Natural killer cell (primary cell): ENCODE measurements at regions not wholly inside any gene's neighbourhood (a gene's known extent, or its start where the extent isn't known, plus 50 kb on each side); places are given as distances from the start of the nearest gene placed in this dataset.

Source experiments
- ATAC-seq, 3 donors: fragments of 150-1000 bp in 2 of 3; fragments of 200-7000 bp in 1 of 3; cut with Tn5 transposase; 1 replicate in 1 of 3; 2 replicates in 2 of 3; pipeline ENCODE4 v1.10.0; 2021; ENCODE audit warnings: mild to moderate bottlenecking in 2 of 3, moderate library complexity in 2 of 3
- DNase-seq, 2 donors: peaks; one replicate each; pipeline versions ENCODE4 v3.0.0 to v3.0.0-alpha.2; 2013 to 2021; ENCODE audit warnings: mixed read lengths in 1 of 2
- H3K27ac ChIP-seq: one replicate; pipeline ENCODE4 v1.5.1; 2013; ENCODE audit warnings: mild to moderate bottlenecking, low read length
- H3K27me3 ChIP-seq: one replicate; pipeline ENCODE4 v1.6.1; 2013; ENCODE audit warnings: low read length; ENCODE audit not compliant: control insufficient read depth, insufficient read depth
- H3K36me3 ChIP-seq: one replicate; pipeline ENCODE4 v1.6.1; 2013; ENCODE audit warnings: low read length; ENCODE audit not compliant: control insufficient read depth, insufficient read depth
- H3K4me1 ChIP-seq: one replicate; pipeline ENCODE4 v1.6.1; 2013; ENCODE audit warnings: low read length; ENCODE audit not compliant: control insufficient read depth, insufficient read depth
- H3K4me3 ChIP-seq: one replicate; pipeline ENCODE4 v1.5.1; 2013; ENCODE audit warnings: low read length
- H3K9me3 ChIP-seq: one replicate; pipeline ENCODE4 v1.6.1; 2013; ENCODE audit warnings: low read length; ENCODE audit not compliant: control insufficient read depth, insufficient read depth
- H3K27ac Mint-ChIP-seq, 2 donors: one replicate each; pipeline ENCODE4 v1.8.0; 2022; ENCODE audit warnings: mild to moderate bottlenecking in 2 of 2, mixed read lengths in 2 of 2, moderate library complexity in 1 of 2
- H3K27me3 Mint-ChIP-seq, 2 donors: one replicate each; pipeline ENCODE4 v1.8.0; 2022; ENCODE audit warnings: low read depth in 2 of 2, mixed read lengths in 2 of 2
- H3K36me3 Mint-ChIP-seq: one replicate; pipeline ENCODE4 v1.8.0; 2022; ENCODE audit warnings: mixed read lengths
- H3K4me1 Mint-ChIP-seq, 2 donors: one replicate each; pipeline ENCODE4 v1.8.0; 2022; ENCODE audit warnings: mixed read lengths in 2 of 2
- H3K4me3 Mint-ChIP-seq: one replicate; pipeline ENCODE4 v1.8.0; 2022; ENCODE audit warnings: mild to moderate bottlenecking, moderate library complexity, mixed read lengths
- H3K9me3 Mint-ChIP-seq, 2 donors: one replicate each; pipeline ENCODE4 v1.8.0; 2022; ENCODE audit warnings: mixed read lengths in 2 of 2
- WGBS: methylation state at CpG from one replicate; pipeline ENCODE4 v1.1.7; 2013; ENCODE audit warnings: missing lambda C conversion rate; ENCODE audit not compliant: insufficient coverage; 5-methylcytosine and 5-hydroxymethylcytosine counted together
- intact Hi-C: fragments of 100-400 bp; cut with micrococcal nuclease; formaldehyde crosslinking; loops from one replicate; pipeline ENCODE4 v1.14.2; 2022
- TF ChIP-seq, protein P1 (sequence below): fragments of 200-600 bp; IDR thresholded peaks from one replicate; pipeline ENCODE4 v1.8.0; 2022; ENCODE audit warnings: antibody characterized with exemption

GRCh38 chr2:6218926-6219325 lies 526.7 kb downstream of the SOX11 start:
- DNase-seq (no peak), ATAC-seq (no peak)
- 72% methylated on average over 4 of the region's 4 CpGs for WGBS
- Mint-ChIP-seq H3K36me3 (no peaks in the 10 kb centered on the region), H3K4me3 (no peak overlapping the region), H3K4me1 (no peaks in the 10 kb centered on the region), H3K27me3 (no peaks in the 10 kb centered on the region), H3K9me3 (peaks cover 5 to 7% of the 10 kb centered on the region in 2 donors), H3K27ac (no peak overlapping the region)
- intact Hi-C loops: no loop called here
- no peaks in the 10 kb centered on the region for H3K36me3 ChIP-seq
- no peak overlapping the region for H3K4me3 ChIP-seq
- no peak overlapping the region for H3K27ac ChIP-seq
- no peaks in the 10 kb centered on the region for H3K27me3 ChIP-seq
- no peaks in the 10 kb centered on the region for H3K4me1 ChIP-seq
- TF ChIP-seq, protein P1, sequence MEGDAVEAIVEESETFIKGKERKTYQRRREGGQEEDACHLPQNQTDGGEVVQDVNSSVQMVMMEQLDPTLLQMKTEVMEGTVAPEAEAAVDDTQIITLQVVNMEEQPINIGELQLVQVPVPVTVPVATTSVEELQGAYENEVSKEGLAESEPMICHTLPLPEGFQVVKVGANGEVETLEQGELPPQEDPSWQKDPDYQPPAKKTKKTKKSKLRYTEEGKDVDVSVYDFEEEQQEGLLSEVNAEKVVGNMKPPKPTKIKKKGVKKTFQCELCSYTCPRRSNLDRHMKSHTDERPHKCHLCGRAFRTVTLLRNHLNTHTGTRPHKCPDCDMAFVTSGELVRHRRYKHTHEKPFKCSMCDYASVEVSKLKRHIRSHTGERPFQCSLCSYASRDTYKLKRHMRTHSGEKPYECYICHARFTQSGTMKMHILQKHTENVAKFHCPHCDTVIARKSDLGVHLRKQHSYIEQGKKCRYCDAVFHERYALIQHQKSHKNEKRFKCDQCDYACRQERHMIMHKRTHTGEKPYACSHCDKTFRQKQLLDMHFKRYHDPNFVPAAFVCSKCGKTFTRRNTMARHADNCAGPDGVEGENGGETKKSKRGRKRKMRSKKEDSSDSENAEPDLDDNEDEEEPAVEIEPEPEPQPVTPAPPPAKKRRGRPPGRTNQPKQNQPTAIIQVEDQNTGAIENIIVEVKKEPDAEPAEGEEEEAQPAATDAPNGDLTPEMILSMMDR: no peak
- H3K9me3 ChIP-seq: no peaks in the 10 kb centered on the region

DNA sequence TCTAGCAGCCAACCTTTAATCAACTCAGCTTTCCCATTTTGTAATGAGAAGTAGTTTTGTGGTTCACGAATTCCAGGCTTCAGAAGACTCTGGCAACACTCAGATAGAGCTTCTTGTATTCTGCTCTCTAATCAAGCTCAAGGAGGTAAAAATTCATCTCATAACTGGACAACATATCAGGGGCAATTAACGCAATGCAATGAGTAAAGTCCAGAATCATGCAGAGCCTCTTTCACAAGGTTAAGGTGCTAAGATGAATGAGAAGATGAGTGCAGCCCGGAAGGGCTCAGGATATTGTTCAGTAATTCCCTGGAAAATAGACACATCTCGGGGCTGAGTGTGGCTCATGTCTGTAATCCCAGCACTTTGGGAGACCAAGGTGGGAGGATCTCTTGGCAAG lies 527.7 kb downstream of the SOX11 start:
- no peaks in the 10 kb centered on the region for H3K27me3 Mint-ChIP-seq
- H3K27me3 ChIP-seq: no peaks in the 10 kb centered on the region
- H3K4me3 Mint-ChIP-seq: no peak overlapping the region
- intact Hi-C loops: no loop called here
- no peak overlapping the region for H3K27ac Mint-ChIP-seq
- H3K4me1 Mint-ChIP-seq: no peaks in the 10 kb centered on the region
- H3K9me3 ChIP-seq: no peaks in the 10 kb centered on the region
- ATAC-seq: no peak
- TF ChIP-seq, protein P1: no peak
- peaks cover 7 to 8% of the 10 kb centered on the region in 2 donors for H3K9me3 Mint-ChIP-seq
- 91% methylated on average over 4 of the region's 4 CpGs for WGBS
- H3K36me3 ChIP-seq: no peaks in the 10 kb centered on the region
- H3K4me3 ChIP-seq: no peak overlapping the region
- no peaks in the 10 kb centered on the region for H3K36me3 Mint-ChIP-seq
- H3K27ac ChIP-seq: no peak overlapping the region
- no peaks in the 10 kb centered on the region for H3K4me1 ChIP-seq
- DNase-seq: no peak

DNA sequence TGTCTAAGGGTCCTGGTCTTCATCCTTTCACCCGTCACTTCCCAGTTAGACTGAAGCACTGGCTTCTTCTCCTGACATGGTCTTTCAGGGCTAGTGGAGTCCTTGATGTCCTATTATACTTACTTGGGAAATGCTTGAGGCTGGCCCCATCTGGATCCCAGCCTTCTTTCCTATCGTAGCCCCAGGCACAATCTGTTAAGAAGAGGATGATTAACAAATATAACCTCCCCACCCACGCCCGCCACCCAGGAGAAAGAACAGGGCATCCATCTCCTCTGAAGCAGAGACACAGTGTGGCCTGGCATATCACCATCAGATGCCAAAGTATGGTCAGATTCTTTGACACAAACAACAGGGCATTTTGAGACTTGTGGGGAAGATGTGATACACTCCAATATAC lies 530.1 kb downstream of the SOX11 start:
- intact Hi-C loops: no loop called here
- Histone ChIP-seq H3K27ac (no peak overlapping the region), H3K36me3 (no peaks in the 10 kb centered on the region), H3K27me3 (no peaks in the 10 kb centered on the region), H3K4me1 (no peaks in the 10 kb centered on the region), H3K9me3 (no peaks in the 10 kb centered on the region), H3K4me3 (no peak overlapping the region)
- Mint-ChIP-seq H3K27ac (no peak overlapping the region), H3K36me3 (no peaks in the 10 kb centered on the region), H3K4me3 (no peak overlapping the region), H3K9me3 (peaks cover 5 to 7% of the 10 kb centered on the region in 2 donors), H3K27me3 (no peaks in the 10 kb centered on the region), H3K4me1 (no peaks in the 10 kb centered on the region)
- WGBS: 91% methylated on average over 4 of the region's 4 CpGs
- DNase-seq (no peak), ATAC-seq (no peak)
- TF ChIP-seq, protein P1: no peak

DNA sequence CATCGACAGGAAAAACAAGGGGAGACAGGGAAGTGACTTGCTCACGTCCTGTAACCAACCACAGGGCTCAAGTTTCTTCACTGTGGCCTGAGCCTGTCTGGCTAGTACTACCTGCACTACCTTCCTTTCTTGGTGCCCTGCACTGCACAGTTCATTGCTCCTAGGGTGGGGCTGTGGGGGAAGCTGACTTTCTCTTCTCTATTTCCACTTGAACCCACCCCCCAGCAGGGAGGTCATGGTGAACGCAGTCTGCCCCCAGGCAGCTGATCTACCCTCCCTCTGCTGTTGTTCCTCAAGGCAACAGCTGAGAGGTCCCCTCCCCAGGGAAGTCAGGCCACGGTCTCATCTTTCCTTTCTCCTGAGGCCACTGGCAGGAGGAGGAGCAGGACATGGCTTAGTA lies 532.1 kb downstream of the SOX11 start:
- WGBS: 38% methylated on average over 4 of the region's 4 CpGs
- Histone ChIP-seq H3K9me3 (no peaks in the 10 kb centered on the region), H3K27me3 (no peaks in the 10 kb centered on the region), H3K4me3 (no peak overlapping the region), H3K36me3 (no peaks in the 10 kb centered on the region), H3K4me1 (no peaks in the 10 kb centered on the region), H3K27ac (no peak overlapping the region)
- Mint-ChIP-seq H3K27me3 (no peaks in the 10 kb centered on the region), H3K27ac (no peak overlapping the region), H3K9me3 (peaks cover 5 to 7% of the 10 kb centered on the region in 2 donors), H3K36me3 (no peaks in the 10 kb centered on the region), H3K4me3 (no peak overlapping the region), H3K4me1 (no peaks in the 10 kb centered on the region)
- intact Hi-C loops: no loop called here
- ATAC-seq: no peak
- TF ChIP-seq, protein P1: no peak
- no peak for DNase-seq
